GM23338 (cell line): ENCODE measurements at regions not wholly inside any gene's neighbourhood (a gene's known extent, or its start where the extent isn't known, plus 50 kb on each side); places are given as distances from the start of the nearest gene placed in this dataset.

ENCODE experiments used
- ATAC-seq: fragments of 200-7000 bp; cut with Tn5 transposase; 3 replicates; pipeline ENCODE4 v1.9.1; 2020
- DNase-seq: peaks from one replicate; pipeline ENCODE4 v3.0.0-alpha.2; 2015; ENCODE audit warnings: low spot score
- H2AFZ ChIP-seq: fragments of 200-600 bp; sonication (generic); 2 replicates; pipeline ENCODE4 v1.8.0; 2016; ENCODE audit warnings: antibody characterized with exemption, mild to moderate bottlenecking, moderate library complexity
- H3F3A ChIP-seq: fragments of 200-600 bp; sonication (generic); replicated peaks from 2 replicates; pipeline ENCODE4 v1.8.0; 2017; ENCODE audit warnings: antibody characterized with exemption, mixed run types, low read depth
- H3K27ac ChIP-seq: fragments of 200-600 bp; sonication (generic); 2 replicates; pipeline ENCODE4 v1.6.1; 2016; ENCODE audit warnings: low read depth
- H3K27me3 ChIP-seq: fragments of 200-600 bp; sonication (generic); 2 replicates; pipeline ENCODE4 v1.8.0; 2016; ENCODE audit warnings: mild to moderate bottlenecking, mixed run types, moderate library complexity; ENCODE audit not compliant: insufficient read depth
- H3K36me3 ChIP-seq: fragments of 200-600 bp; sonication (generic); 2 replicates; pipeline ENCODE4 v1.8.0; 2016; ENCODE audit warnings: mild to moderate bottlenecking; ENCODE audit not compliant: insufficient read depth
- H3K4me1 ChIP-seq: fragments of 200-600 bp; sonication (generic); 2 replicates; pipeline ENCODE4 v1.8.0; 2016; ENCODE audit warnings: mild to moderate bottlenecking, moderate library complexity; ENCODE audit not compliant: insufficient read depth
- H3K4me2 ChIP-seq: fragments of 200-600 bp; sonication (generic); 2 replicates; pipeline ENCODE4 v1.7.1; 2017; ENCODE audit warnings: mixed run types
- H3K4me3 ChIP-seq: fragments of 200-600 bp; sonication (generic); 2 replicates; pipeline ENCODE4 v1.6.1; 2016; ENCODE audit warnings: mixed run types
- H3K79me2 ChIP-seq: fragments of 200-600 bp; sonication (generic); replicated peaks from 2 replicates; pipeline ENCODE4 v1.8.0; 2017; ENCODE audit warnings: mild to moderate bottlenecking; ENCODE audit not compliant: insufficient read depth
- H3K9me2 ChIP-seq: fragments of 200-600 bp; sonication (generic); 2 replicates; pipeline ENCODE4 v1.8.0; 2017; ENCODE audit not compliant: insufficient read depth
- H4K20me1 ChIP-seq: fragments of 200-600 bp; sonication (generic); replicated peaks from 2 replicates; pipeline ENCODE4 v1.8.0; 2017; ENCODE audit warnings: mild to moderate bottlenecking; ENCODE audit not compliant: insufficient read depth
- H3K27ac Mint-ChIP-seq: 2 replicates; pipeline ENCODE4 v1.8.0; 2020; ENCODE audit warnings: inconsistent platforms, mild to moderate bottlenecking, moderate library complexity, mixed read lengths
- H3K27me3 Mint-ChIP-seq: 3 replicates; pipeline ENCODE4 v1.8.0; 2022; ENCODE audit warnings: low read depth, mild to moderate bottlenecking, moderate library complexity, mixed read lengths, inconsistent platforms; ENCODE audit not compliant: insufficient read depth, poor library complexity
- H3K36me3 Mint-ChIP-seq: 3 replicates; pipeline ENCODE4 v1.8.0; 2021; ENCODE audit warnings: low read depth, mild to moderate bottlenecking, inconsistent platforms, moderate library complexity, mixed read lengths
- H3K4me1 Mint-ChIP-seq: 3 replicates; pipeline ENCODE4 v1.8.0; 2020; ENCODE audit warnings: mild to moderate bottlenecking, inconsistent platforms, mixed read lengths
- H3K4me3 Mint-ChIP-seq: 3 replicates; pipeline ENCODE4 v1.8.0; 2021; ENCODE audit warnings: moderate library complexity, mild to moderate bottlenecking, inconsistent platforms, mixed read lengths
- H3K9me3 Mint-ChIP-seq: 3 replicates; pipeline ENCODE4 v1.8.0; 2020; ENCODE audit warnings: moderate library complexity, mild to moderate bottlenecking, inconsistent platforms, mixed read lengths
- CREB1 ChIP-seq: fragments of 250-450 bp; sonication (Bioruptor Pico); IDR thresholded peaks from 2 replicates; pipeline ENCODE4 v1.5.0; 2020; ENCODE audit warnings: low read depth, mild to moderate bottlenecking, moderate library complexity
- EZH2 ChIP-seq: fragments of 200-600 bp; sonication (generic); IDR thresholded peaks from one replicate; pipeline ENCODE4 v1.8.0; 2017; ENCODE audit warnings: antibody characterized with exemption, mild to moderate bottlenecking, low read depth; ENCODE audit not compliant: unreplicated experiment
- EZH2phosphoT487 ChIP-seq: fragments of 200-600 bp; sonication (generic); IDR thresholded peaks from one replicate; pipeline ENCODE4 v1.8.1; 2018; ENCODE audit warnings: antibody characterized with exemption; ENCODE audit not compliant: unreplicated experiment
- JUNB ChIP-seq: IDR thresholded peaks from one replicate; pipeline ENCODE4 v1.6.1; 2016; ENCODE audit warnings: antibody characterized with exemption; ENCODE audit not compliant: unreplicated experiment
- NANOG ChIP-seq: IDR thresholded peaks from 2 replicates; pipeline ENCODE4 v1.6.1; 2016; ENCODE audit warnings: antibody characterized with exemption, borderline replicate concordance
- POLR2AphosphoS5 ChIP-seq: IDR thresholded peaks from 2 replicates; pipeline ENCODE4 v1.6.1; 2016; ENCODE audit warnings: antibody characterized with exemption, low read depth
- STAT1 ChIP-seq: IDR thresholded peaks from one replicate; pipeline ENCODE4 v1.6.1; 2016; ENCODE audit warnings: antibody characterized with exemption; ENCODE audit not compliant: unreplicated experiment
- ZNF114 ChIP-seq: fragments of 250-450 bp; sonication (Bioruptor Pico); IDR thresholded peaks from 2 replicates; pipeline ENCODE4 v1.5.0; 2020; ENCODE audit warnings: mild to moderate bottlenecking, moderate library complexity
- ZNF331 ChIP-seq: fragments of 250-450 bp; sonication (Bioruptor Pico); IDR thresholded peaks from 2 replicates; pipeline ENCODE4 v1.5.0; 2020; ENCODE audit warnings: low read depth, mild to moderate bottlenecking, moderate library complexity
- TF ChIP-seq, protein P1 (sequence below): IDR thresholded peaks from 2 replicates; pipeline ENCODE4 v1.6.1; 2016; ENCODE audit warnings: antibody characterized with exemption
- TF ChIP-seq, protein P2 (sequence below), 2 experiments: fragments of 200-600 bp in 1 of 2; sonication (generic) in 1 of 2; conservative IDR thresholded peaks; 2 replicates each; pipeline versions ENCODE4 v1.5.1 to v1.6.1; 2016 to 2017; ENCODE audit warnings: antibody characterized with exemption in 2 of 2, low read depth in 2 of 2, mild to moderate bottlenecking in 2 of 2, moderate library complexity in 1 of 2
- TF ChIP-seq, protein P3 (sequence below): fragments of 250-450 bp; sonication (Bioruptor Pico); IDR thresholded peaks from 2 replicates; pipeline ENCODE4 v1.5.0; 2020; ENCODE audit warnings: mild to moderate bottlenecking, moderate library complexity
- TF ChIP-seq, protein P4 (sequence below): IDR thresholded peaks from one replicate; pipeline ENCODE4 v1.6.1; 2018; ENCODE audit warnings: antibody characterized with exemption; ENCODE audit not compliant: unreplicated experiment

DNA sequence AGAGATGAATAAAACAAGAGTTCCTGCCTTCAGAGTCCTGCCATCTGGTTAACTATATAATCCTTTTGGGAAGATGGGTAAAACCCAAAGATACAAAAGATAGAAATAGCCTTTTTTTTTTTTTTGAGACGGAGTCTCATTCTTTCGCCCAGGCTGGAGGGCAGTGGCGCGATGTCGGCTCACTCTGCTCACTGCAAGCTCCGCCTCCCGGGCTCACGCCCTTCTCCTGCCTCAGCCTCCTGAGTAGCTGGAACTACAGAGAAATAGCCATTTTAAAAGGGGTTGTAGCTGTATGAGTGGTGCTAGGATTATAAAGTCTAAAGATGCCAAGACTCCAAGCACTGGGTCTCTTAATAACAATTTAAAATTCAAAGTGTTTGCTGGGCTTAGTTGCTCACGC lies 97.2 kb downstream of the KDR start:
- Histone ChIP-seq H3K4me3 (no peak overlapping the region), H3K79me2 (no peaks in the 10 kb centered on the region), H3F3A (no peaks in the 10 kb centered on the region), H3K4me1 (peaks cover 8% of the 10 kb centered on the region), H4K20me1 (no peaks in the 10 kb centered on the region), H3K36me3 (no peaks in the 10 kb centered on the region), H3K27me3 (no peaks in the 10 kb centered on the region), H2AFZ (peak overlapping the region; percentile 38; the same call in 1 of the 2 replicates), H3K27ac (no peak overlapping the region), H3K9me2 (no peaks in the 10 kb centered on the region), H3K4me2 (no peak overlapping the region)
- TF ChIP-seq JUNB (no peak), ZNF114 (no peak), NANOG (no peak), CREB1 (no peak), EZH2phosphoT487 (no peak), EZH2 (no peak), STAT1 (no peak), ZNF331 (CRISPR knock-in tag) (no peak), POLR2AphosphoS5 (no peak)
- TF ChIP-seq, protein P1, sequence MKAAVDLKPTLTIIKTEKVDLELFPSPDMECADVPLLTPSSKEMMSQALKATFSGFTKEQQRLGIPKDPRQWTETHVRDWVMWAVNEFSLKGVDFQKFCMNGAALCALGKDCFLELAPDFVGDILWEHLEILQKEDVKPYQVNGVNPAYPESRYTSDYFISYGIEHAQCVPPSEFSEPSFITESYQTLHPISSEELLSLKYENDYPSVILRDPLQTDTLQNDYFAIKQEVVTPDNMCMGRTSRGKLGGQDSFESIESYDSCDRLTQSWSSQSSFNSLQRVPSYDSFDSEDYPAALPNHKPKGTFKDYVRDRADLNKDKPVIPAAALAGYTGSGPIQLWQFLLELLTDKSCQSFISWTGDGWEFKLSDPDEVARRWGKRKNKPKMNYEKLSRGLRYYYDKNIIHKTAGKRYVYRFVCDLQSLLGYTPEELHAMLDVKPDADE, result no peak
- TF ChIP-seq, protein P2, sequence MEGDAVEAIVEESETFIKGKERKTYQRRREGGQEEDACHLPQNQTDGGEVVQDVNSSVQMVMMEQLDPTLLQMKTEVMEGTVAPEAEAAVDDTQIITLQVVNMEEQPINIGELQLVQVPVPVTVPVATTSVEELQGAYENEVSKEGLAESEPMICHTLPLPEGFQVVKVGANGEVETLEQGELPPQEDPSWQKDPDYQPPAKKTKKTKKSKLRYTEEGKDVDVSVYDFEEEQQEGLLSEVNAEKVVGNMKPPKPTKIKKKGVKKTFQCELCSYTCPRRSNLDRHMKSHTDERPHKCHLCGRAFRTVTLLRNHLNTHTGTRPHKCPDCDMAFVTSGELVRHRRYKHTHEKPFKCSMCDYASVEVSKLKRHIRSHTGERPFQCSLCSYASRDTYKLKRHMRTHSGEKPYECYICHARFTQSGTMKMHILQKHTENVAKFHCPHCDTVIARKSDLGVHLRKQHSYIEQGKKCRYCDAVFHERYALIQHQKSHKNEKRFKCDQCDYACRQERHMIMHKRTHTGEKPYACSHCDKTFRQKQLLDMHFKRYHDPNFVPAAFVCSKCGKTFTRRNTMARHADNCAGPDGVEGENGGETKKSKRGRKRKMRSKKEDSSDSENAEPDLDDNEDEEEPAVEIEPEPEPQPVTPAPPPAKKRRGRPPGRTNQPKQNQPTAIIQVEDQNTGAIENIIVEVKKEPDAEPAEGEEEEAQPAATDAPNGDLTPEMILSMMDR (conservative IDR thresholded peaks at IDR 0.05; ENCODE audit: low read depth in 2 of 2), result no peak
- TF ChIP-seq, protein P3, sequence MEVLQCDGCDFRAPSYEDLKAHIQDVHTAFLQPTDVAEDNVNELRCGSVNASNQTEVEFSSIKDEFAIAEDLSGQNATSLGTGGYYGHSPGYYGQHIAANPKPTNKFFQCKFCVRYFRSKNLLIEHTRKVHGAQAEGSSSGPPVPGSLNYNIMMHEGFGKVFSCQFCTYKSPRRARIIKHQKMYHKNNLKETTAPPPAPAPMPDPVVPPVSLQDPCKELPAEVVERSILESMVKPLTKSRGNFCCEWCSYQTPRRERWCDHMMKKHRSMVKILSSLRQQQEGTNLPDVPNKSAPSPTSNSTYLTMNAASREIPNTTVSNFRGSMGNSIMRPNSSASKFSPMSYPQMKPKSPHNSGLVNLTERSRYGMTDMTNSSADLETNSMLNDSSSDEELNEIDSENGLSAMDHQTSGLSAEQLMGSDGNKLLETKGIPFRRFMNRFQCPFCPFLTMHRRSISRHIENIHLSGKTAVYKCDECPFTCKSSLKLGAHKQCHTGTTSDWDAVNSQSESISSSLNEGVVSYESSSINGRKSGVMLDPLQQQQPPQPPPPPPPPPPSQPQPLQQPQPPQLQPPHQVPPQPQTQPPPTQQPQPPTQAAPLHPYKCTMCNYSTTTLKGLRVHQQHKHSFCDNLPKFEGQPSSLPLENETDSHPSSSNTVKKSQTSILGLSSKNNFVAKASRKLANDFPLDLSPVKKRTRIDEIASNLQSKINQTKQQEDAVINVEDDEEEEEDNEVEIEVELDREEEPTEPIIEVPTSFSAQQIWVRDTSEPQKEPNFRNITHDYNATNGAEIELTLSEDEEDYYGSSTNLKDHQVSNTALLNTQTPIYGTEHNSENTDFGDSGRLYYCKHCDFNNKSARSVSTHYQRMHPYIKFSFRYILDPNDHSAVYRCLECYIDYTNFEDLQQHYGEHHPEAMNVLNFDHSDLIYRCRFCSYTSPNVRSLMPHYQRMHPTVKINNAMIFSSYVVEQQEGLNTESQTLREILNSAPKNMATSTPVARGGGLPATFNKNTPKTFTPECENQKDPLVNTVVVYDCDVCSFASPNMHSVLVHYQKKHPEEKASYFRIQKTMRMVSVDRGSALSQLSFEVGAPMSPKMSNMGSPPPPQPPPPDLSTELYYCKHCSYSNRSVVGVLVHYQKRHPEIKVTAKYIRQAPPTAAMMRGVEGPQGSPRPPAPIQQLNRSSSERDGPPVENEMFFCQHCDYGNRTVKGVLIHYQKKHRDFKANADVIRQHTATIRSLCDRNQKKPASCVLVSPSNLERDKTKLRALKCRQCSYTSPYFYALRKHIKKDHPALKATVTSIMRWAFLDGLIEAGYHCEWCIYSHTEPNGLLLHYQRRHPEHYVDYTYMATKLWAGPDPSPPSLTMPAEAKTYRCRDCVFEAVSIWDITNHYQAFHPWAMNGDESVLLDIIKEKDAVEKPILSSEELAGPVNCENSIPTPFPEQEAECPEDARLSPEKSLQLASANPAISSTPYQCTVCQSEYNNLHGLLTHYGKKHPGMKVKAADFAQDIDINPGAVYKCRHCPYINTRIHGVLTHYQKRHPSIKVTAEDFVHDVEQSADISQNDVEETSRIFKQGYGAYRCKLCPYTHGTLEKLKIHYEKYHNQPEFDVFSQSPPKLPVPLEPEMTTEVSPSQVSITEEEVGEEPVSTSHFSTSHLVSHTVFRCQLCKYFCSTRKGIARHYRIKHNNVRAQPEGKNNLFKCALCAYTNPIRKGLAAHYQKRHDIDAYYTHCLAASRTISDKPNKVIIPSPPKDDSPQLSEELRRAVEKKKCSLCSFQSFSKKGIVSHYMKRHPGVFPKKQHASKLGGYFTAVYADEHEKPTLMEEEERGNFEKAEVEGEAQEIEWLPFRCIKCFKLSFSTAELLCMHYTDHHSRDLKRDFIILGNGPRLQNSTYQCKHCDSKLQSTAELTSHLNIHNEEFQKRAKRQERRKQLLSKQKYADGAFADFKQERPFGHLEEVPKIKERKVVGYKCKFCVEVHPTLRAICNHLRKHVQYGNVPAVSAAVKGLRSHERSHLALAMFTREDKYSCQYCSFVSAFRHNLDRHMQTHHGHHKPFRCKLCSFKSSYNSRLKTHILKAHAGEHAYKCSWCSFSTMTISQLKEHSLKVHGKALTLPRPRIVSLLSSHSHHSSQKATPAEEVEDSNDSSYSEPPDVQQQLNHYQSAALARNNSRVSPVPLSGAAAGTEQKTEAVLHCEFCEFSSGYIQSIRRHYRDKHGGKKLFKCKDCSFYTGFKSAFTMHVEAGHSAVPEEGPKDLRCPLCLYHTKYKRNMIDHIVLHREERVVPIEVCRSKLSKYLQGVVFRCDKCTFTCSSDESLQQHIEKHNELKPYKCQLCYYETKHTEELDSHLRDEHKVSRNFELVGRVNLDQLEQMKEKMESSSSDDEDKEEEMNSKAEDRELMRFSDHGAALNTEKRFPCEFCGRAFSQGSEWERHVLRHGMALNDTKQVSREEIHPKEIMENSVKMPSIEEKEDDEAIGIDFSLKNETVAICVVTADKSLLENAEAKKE (CRISPR knock-in tag), result no peak
- TF ChIP-seq, protein P4, sequence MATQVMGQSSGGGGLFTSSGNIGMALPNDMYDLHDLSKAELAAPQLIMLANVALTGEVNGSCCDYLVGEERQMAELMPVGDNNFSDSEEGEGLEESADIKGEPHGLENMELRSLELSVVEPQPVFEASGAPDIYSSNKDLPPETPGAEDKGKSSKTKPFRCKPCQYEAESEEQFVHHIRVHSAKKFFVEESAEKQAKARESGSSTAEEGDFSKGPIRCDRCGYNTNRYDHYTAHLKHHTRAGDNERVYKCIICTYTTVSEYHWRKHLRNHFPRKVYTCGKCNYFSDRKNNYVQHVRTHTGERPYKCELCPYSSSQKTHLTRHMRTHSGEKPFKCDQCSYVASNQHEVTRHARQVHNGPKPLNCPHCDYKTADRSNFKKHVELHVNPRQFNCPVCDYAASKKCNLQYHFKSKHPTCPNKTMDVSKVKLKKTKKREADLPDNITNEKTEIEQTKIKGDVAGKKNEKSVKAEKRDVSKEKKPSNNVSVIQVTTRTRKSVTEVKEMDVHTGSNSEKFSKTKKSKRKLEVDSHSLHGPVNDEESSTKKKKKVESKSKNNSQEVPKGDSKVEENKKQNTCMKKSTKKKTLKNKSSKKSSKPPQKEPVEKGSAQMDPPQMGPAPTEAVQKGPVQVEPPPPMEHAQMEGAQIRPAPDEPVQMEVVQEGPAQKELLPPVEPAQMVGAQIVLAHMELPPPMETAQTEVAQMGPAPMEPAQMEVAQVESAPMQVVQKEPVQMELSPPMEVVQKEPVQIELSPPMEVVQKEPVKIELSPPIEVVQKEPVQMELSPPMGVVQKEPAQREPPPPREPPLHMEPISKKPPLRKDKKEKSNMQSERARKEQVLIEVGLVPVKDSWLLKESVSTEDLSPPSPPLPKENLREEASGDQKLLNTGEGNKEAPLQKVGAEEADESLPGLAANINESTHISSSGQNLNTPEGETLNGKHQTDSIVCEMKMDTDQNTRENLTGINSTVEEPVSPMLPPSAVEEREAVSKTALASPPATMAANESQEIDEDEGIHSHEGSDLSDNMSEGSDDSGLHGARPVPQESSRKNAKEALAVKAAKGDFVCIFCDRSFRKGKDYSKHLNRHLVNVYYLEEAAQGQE, result no peak
- no peak overlapping the region for H3K27ac Mint-ChIP-seq
- no peaks in the 10 kb centered on the region for H3K36me3 Mint-ChIP-seq
- peaks cover 15% of the 10 kb centered on the region; the same call in 2 of the 3 replicates for H3K4me1 Mint-ChIP-seq
- no peak overlapping the region for H3K4me3 Mint-ChIP-seq
- ATAC-seq (peak; percentile 61), DNase-seq (no peak)
- H3K9me3 Mint-ChIP-seq, result no peaks in the 10 kb centered on the region
- peaks cover 2% of the 10 kb centered on the region for H3K27me3 Mint-ChIP-seq
